ENCODE measurements at regions not wholly inside any gene's neighbourhood (a gene's known extent, or its start where the extent isn't known, plus 50 kb on each side); places are given as distances from the start of the nearest gene placed in this dataset.

GRCh38 chr10:131649617-131650016 lies 251.2 kb upstream of the PPP2R2D start:
- H3K4me1 ChIP-seq (ENCODE audit: insufficient read depth, poor library complexity, severe bottlenecking) = no peaks in the 10 kb centered on the region
- no peak overlapping the region for H3K27ac ChIP-seq (ENCODE audit: poor library complexity, severe bottlenecking)
- no peak overlapping the region for H3K4me3 ChIP-seq (ENCODE audit: severe bottlenecking)
- no peaks in the 10 kb centered on the region for H3K27me3 ChIP-seq (ENCODE audit: insufficient read depth, poor library complexity, severe bottlenecking)
- H3K36me3 ChIP-seq (ENCODE audit: low read depth) = no peaks in the 10 kb centered on the region
- no peak for TF ChIP-seq CTCF (IDR thresholded peaks at IDR 0.05; ENCODE audit: poor library complexity, severe bottlenecking)
- ATAC-seq (ENCODE audit: low read depth) (no peak), DNase-seq (ENCODE audit: low spot score) (no peak)
- H3K9me3 ChIP-seq (ENCODE audit: severe bottlenecking) = no peaks in the 10 kb centered on the region

GRCh38 chr10:131650169-131650705 lies 250.6 kb upstream of the PPP2R2D start:
- Histone ChIP-seq H3K27me3 (ENCODE audit: insufficient read depth, poor library complexity, severe bottlenecking) (no peaks in the 10 kb centered on the region), H3K4me3 (ENCODE audit: severe bottlenecking) (no peak overlapping the region), H3K4me1 (ENCODE audit: insufficient read depth, poor library complexity, severe bottlenecking) (no peaks in the 10 kb centered on the region), H3K27ac (ENCODE audit: poor library complexity, severe bottlenecking) (no peak overlapping the region), H3K9me3 (ENCODE audit: severe bottlenecking) (no peaks in the 10 kb centered on the region), H3K36me3 (ENCODE audit: low read depth) (no peaks in the 10 kb centered on the region)
- no peak for TF ChIP-seq CTCF (IDR thresholded peaks at IDR 0.05; ENCODE audit: poor library complexity, severe bottlenecking)
- ATAC-seq (ENCODE audit: low read depth) (no peak), DNase-seq (ENCODE audit: low spot score) (no peak)

GRCh38 chr10:131650771-131651673 lies 249.8 kb upstream of the PPP2R2D start:
- Histone ChIP-seq H3K4me3 (ENCODE audit: severe bottlenecking) (no peak overlapping the region), H3K27ac (ENCODE audit: poor library complexity, severe bottlenecking) (no peak overlapping the region), H3K9me3 (ENCODE audit: severe bottlenecking) (no peaks in the 10 kb centered on the region), H3K27me3 (ENCODE audit: insufficient read depth, poor library complexity, severe bottlenecking) (no peaks in the 10 kb centered on the region), H3K4me1 (ENCODE audit: insufficient read depth, poor library complexity, severe bottlenecking) (no peaks in the 10 kb centered on the region), H3K36me3 (ENCODE audit: low read depth) (no peaks in the 10 kb centered on the region)
- peak; percentile 42 for DNase-seq (ENCODE audit: low spot score)
- ATAC-seq (ENCODE audit: low read depth) = no peak
- TF ChIP-seq CTCF (IDR thresholded peaks at IDR 0.05; ENCODE audit: poor library complexity, severe bottlenecking) = no peak

DNA sequence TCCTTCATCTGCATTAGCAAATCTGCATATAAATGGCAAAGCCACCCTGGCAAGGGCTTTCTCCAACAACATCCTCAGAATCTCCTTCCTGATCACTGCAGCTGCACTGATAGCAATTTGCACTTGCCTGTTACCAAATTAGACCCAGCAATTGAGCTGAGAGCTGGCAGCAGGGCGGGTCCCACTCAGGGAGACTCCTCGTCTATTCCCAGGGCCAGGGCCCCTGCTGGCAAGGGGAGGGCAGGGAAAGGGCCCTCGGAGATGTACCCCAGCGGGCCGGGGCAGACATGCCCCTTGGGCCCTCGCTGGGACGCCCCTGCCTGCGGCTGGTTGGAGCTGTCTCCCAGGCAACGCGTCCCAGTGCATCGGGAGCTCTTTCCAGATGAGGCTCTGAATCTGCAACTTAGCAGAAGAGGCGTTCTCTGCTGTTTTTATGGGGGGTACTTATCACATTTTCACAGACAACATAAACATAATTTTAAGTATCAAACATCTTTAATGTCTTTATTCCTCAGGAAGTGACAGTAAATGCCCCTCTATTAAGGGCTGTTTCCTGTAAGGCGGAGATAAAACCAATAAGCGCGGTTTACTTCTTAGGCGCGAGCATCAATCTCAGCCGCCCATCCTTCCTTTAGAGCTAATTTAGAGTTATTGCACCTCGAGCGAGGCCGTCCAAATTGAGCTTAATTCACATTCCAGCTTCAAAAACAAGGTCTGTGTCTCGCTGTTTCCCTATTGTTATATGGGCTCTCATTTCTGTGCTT lies 249.0 kb upstream of the PPP2R2D start:
- Histone ChIP-seq H3K4me3 (ENCODE audit: severe bottlenecking) (no peak overlapping the region), H3K27ac (ENCODE audit: poor library complexity, severe bottlenecking) (no peak overlapping the region), H3K9me3 (ENCODE audit: severe bottlenecking) (no peaks in the 10 kb centered on the region), H3K4me1 (ENCODE audit: insufficient read depth, poor library complexity, severe bottlenecking) (no peaks in the 10 kb centered on the region), H3K27me3 (ENCODE audit: insufficient read depth, poor library complexity, severe bottlenecking) (no peaks in the 10 kb centered on the region), H3K36me3 (ENCODE audit: low read depth) (no peaks in the 10 kb centered on the region)
- TF ChIP-seq CTCF (IDR thresholded peaks at IDR 0.05; ENCODE audit: poor library complexity, severe bottlenecking) = no peak
- peak; percentile 34 for DNase-seq (ENCODE audit: low spot score)
- no peak for ATAC-seq (ENCODE audit: low read depth)
